ENCODE measurements at regions not wholly inside any gene's neighbourhood (a gene's known extent, or its start where the extent isn't known, plus 50 kb on each side); places are given as distances from the start of the nearest gene placed in this dataset.

GRCh38 chr4:180751009-180751408, 1492.2 kb upstream of the TENM3 start:
- no peak for TF ChIP-seq FOXP2 (optimal IDR thresholded peaks at IDR 0.05; ENCODE audit: control extremely low read depth, extremely low read length, insufficient read depth)
- no peak for TF ChIP-seq EZH2 (IDR thresholded peaks at IDR 0.05)
- no peak for TF ChIP-seq POLR2AphosphoS5 (IDR thresholded peaks at IDR 0.05; ENCODE audit: borderline replicate concordance, low read depth, low read length)
- no peak overlapping the region for H3K4me3 ChIP-seq
- no peak overlapping the region for H3K9ac ChIP-seq (ENCODE audit: insufficient read length)
- H3K27ac ChIP-seq, result no peak overlapping the region
- no peaks in the 10 kb centered on the region for H3K36me3 ChIP-seq (ENCODE audit: insufficient read depth, low read length)
- no peak for DNase-seq (ENCODE audit: low read depth, low spot score)
- no peaks in the 10 kb centered on the region for H3K9me3 ChIP-seq (ENCODE audit: low read depth, low read length)

- Histone ChIP-seq H3K27ac (no peak overlapping the region), H3K36me3 (ENCODE audit: insufficient read depth, low read length) (no peaks in the 10 kb centered on the region), H3K9me3 (ENCODE audit: low read depth, low read length) (no peaks in the 10 kb centered on the region), H3K9ac (ENCODE audit: insufficient read length) (no peak overlapping the region), H3K4me3 (no peak overlapping the region)
- DNase-seq (ENCODE audit: low read depth, low spot score), result no peak
- TF ChIP-seq EZH2 (IDR thresholded peaks at IDR 0.05) (no peak), FOXP2 (optimal IDR thresholded peaks at IDR 0.05; ENCODE audit: control extremely low read depth, extremely low read length, insufficient read depth) (no peak), POLR2AphosphoS5 (IDR thresholded peaks at IDR 0.05; ENCODE audit: borderline replicate concordance, low read depth, low read length) (no peak)
These were observed 1485.3 kb upstream of the TENM3 start for GRCh38 chr4:180757927-180758326.

- Histone ChIP-seq H3K36me3 (ENCODE audit: insufficient read depth, low read length) (no peaks in the 10 kb centered on the region), H3K9me3 (ENCODE audit: low read depth, low read length) (no peaks in the 10 kb centered on the region), H3K9ac (ENCODE audit: insufficient read length) (no peak overlapping the region), H3K4me3 (no peak overlapping the region), H3K27ac (no peak overlapping the region)
- DNase-seq (ENCODE audit: low read depth, low spot score), result no peak
- TF ChIP-seq FOXP2 (optimal IDR thresholded peaks at IDR 0.05; ENCODE audit: control extremely low read depth, extremely low read length, insufficient read depth) (no peak), EZH2 (IDR thresholded peaks at IDR 0.05) (no peak), POLR2AphosphoS5 (IDR thresholded peaks at IDR 0.05; ENCODE audit: borderline replicate concordance, low read depth, low read length) (no peak)
These were observed 1477.2 kb upstream of the TENM3 start for GRCh38 chr4:180766045-180766444.

GRCh38 chr4:180766944-180767729, 1476.1 kb upstream of the TENM3 start:
- H3K27ac ChIP-seq, result no peak overlapping the region
- no peaks in the 10 kb centered on the region for H3K9me3 ChIP-seq (ENCODE audit: low read depth, low read length)
- no peak overlapping the region for H3K9ac ChIP-seq (ENCODE audit: insufficient read length)

GRCh38 chr4:180768610-180769009, 1474.6 kb upstream of the TENM3 start:
- Histone ChIP-seq H3K9me3 (ENCODE audit: low read depth, low read length) (no peaks in the 10 kb centered on the region), H3K27ac (no peak overlapping the region), H3K4me3 (no peak overlapping the region), H3K9ac (ENCODE audit: insufficient read length) (no peak overlapping the region), H3K36me3 (ENCODE audit: insufficient read depth, low read length) (no peaks in the 10 kb centered on the region)
- DNase-seq (ENCODE audit: low read depth, low spot score), result no peak
- TF ChIP-seq FOXP2 (optimal IDR thresholded peaks at IDR 0.05; ENCODE audit: control extremely low read depth, extremely low read length, insufficient read depth), result no peak
- no peak for TF ChIP-seq POLR2AphosphoS5 (IDR thresholded peaks at IDR 0.05; ENCODE audit: borderline replicate concordance, low read depth, low read length)
- no peak for TF ChIP-seq EZH2 (IDR thresholded peaks at IDR 0.05)

More at GRCh38 chr4:180766944-180767729, 1476.1 kb upstream of the TENM3 start:
- DNase-seq (ENCODE audit: low read depth, low spot score), result no peak
- no peak for TF ChIP-seq POLR2AphosphoS5 (IDR thresholded peaks at IDR 0.05; ENCODE audit: borderline replicate concordance, low read depth, low read length)
- TF ChIP-seq FOXP2 (optimal IDR thresholded peaks at IDR 0.05; ENCODE audit: control extremely low read depth, extremely low read length, insufficient read depth), result no peak
- TF ChIP-seq EZH2 (IDR thresholded peaks at IDR 0.05), result no peak
- Histone ChIP-seq H3K36me3 (ENCODE audit: insufficient read depth, low read length) (no peaks in the 10 kb centered on the region), H3K4me3 (no peak overlapping the region)

GRCh38 chr4:180769791-180770190, 1473.4 kb upstream of the TENM3 start:
- Histone ChIP-seq H3K4me3 (no peak overlapping the region), H3K36me3 (ENCODE audit: insufficient read depth, low read length) (no peaks in the 10 kb centered on the region), H3K9ac (ENCODE audit: insufficient read length) (no peak overlapping the region), H3K9me3 (ENCODE audit: low read depth, low read length) (no peaks in the 10 kb centered on the region), H3K27ac (no peak overlapping the region)
- no peak for DNase-seq (ENCODE audit: low read depth, low spot score)
- no peak for TF ChIP-seq FOXP2 (optimal IDR thresholded peaks at IDR 0.05; ENCODE audit: control extremely low read depth, extremely low read length, insufficient read depth)
- no peak for TF ChIP-seq EZH2 (IDR thresholded peaks at IDR 0.05)
- TF ChIP-seq POLR2AphosphoS5 (IDR thresholded peaks at IDR 0.05; ENCODE audit: borderline replicate concordance, low read depth, low read length), result no peak

- Histone ChIP-seq H3K4me3 (no peak overlapping the region), H3K9ac (ENCODE audit: insufficient read length) (no peak overlapping the region), H3K36me3 (ENCODE audit: insufficient read depth, low read length) (no peaks in the 10 kb centered on the region), H3K9me3 (ENCODE audit: low read depth, low read length) (no peaks in the 10 kb centered on the region), H3K27ac (no peak overlapping the region)
- TF ChIP-seq EZH2 (IDR thresholded peaks at IDR 0.05) (no peak), POLR2AphosphoS5 (IDR thresholded peaks at IDR 0.05; ENCODE audit: borderline replicate concordance, low read depth, low read length) (no peak), FOXP2 (optimal IDR thresholded peaks at IDR 0.05; ENCODE audit: control extremely low read depth, extremely low read length, insufficient read depth) (no peak)
- no peak for DNase-seq (ENCODE audit: low read depth, low spot score)
These were observed 1472.9 kb upstream of the TENM3 start for GRCh38 chr4:180770265-180770664.

GRCh38 chr4:180784940-180785339, 1458.3 kb upstream of the TENM3 start:
- Histone ChIP-seq H3K4me3 (no peak overlapping the region), H3K27ac (no peak overlapping the region), H3K36me3 (ENCODE audit: insufficient read depth, low read length) (no peaks in the 10 kb centered on the region), H3K9ac (ENCODE audit: insufficient read length) (no peak overlapping the region), H3K9me3 (ENCODE audit: low read depth, low read length) (no peaks in the 10 kb centered on the region)
- no peak for DNase-seq (ENCODE audit: low read depth, low spot score)
- no peak for TF ChIP-seq POLR2AphosphoS5 (IDR thresholded peaks at IDR 0.05; ENCODE audit: borderline replicate concordance, low read depth, low read length)
- no peak for TF ChIP-seq FOXP2 (optimal IDR thresholded peaks at IDR 0.05; ENCODE audit: control extremely low read depth, extremely low read length, insufficient read depth)
- TF ChIP-seq EZH2 (IDR thresholded peaks at IDR 0.05), result no peak
